HG02798 (cell line): ENCODE measurements at regions not wholly inside any gene's neighbourhood (a gene's known extent, or its start where the extent isn't known, plus 50 kb on each side); places are given as distances from the start of the nearest gene placed in this dataset.

Experiments used
- ATAC-seq: cut with Tn5 transposase; IDR thresholded peaks from one replicate; pipeline ENCODE4 v1.9.1; 2021; ENCODE audit warnings: mild to moderate bottlenecking; ENCODE audit not compliant: unreplicated experiment, poor library complexity

DNA sequence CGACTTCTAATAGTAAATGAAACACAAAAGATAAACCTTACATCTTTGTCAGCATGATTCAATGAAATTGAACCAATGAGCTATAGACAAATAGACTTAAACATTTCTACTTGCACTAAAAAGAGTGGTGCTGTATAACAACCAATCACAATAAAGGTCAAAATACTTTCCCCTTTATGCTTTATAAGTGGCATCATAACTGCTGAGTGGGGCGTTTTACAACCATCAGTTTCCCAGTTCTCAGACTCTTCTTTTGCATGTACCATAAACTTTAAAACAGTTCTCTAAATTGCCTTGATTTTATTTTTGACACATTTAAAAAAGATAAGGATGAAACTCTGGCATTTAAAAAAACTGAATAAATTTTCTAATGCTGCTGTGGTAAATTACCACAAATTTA, 356.2 kb downstream of the NNT start:
- no peak for ATAC-seq

GRCh38 chr5:43947935-43948334, 345.0 kb downstream of the NNT start:
- no peak for ATAC-seq

- ATAC-seq, result no peak
Observed at GRCh38 chr5:43941806-43942205, 338.8 kb downstream of the NNT start.

DNA sequence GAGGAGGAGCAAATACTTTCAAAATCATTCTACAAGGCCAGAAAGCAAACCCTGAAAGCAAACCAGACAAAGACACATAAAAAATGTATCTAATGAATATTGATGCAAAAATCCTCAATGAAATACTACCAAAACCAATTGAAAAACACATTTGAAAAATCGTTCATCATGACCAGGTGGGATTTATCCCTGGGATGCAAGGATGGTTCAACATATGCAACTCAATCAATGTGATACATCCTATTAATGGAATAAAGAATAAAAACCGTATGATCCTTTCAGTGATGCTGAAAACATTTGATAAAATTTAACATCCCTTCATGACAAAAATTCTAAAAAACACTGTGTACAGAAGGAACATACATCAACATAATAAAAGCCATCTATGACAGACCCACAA, 337.6 kb downstream of the NNT start:
- no peak for ATAC-seq

- no peak for ATAC-seq
Observed at GRCh38 chr5:43926923-43927322, 323.9 kb downstream of the NNT start.

GRCh38 chr5:43920422-43920821, 317.4 kb downstream of the NNT start:
- ATAC-seq, result no peak

GRCh38 chr5:43917925-43918324, 314.9 kb downstream of the NNT start:
- no peak for ATAC-seq

DNA sequence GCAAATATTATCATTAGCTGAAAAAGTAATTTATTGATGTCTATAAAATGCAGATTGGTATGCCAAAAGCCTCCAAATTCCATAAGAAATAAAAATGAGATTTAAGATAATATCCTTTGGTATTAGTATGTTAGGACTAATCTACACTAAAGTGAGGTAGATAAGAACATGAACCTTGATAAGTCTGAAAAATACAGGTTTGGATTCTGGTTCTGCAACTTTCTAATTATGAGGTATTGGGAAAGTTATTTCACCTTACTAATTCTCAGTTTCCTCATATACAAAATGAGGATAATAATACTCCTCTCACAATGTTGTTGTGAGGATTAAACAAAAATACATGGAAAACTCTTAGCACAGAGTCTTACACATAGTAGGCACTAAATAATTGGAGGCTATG, 300.1 kb downstream of the NNT start:
- ATAC-seq, result no peak

GRCh38 chr5:43900974-43901373, 298.0 kb downstream of the NNT start:
- no peak for ATAC-seq

GRCh38 chr5:43895876-43896275, 292.9 kb downstream of the NNT start:
- no peak for ATAC-seq

GRCh38 chr5:43893951-43894684, 291.1 kb downstream of the NNT start:
- ATAC-seq, result no peak

GRCh38 chr5:43891112-43891511, 288.1 kb downstream of the NNT start:
- no peak for ATAC-seq

DNA sequence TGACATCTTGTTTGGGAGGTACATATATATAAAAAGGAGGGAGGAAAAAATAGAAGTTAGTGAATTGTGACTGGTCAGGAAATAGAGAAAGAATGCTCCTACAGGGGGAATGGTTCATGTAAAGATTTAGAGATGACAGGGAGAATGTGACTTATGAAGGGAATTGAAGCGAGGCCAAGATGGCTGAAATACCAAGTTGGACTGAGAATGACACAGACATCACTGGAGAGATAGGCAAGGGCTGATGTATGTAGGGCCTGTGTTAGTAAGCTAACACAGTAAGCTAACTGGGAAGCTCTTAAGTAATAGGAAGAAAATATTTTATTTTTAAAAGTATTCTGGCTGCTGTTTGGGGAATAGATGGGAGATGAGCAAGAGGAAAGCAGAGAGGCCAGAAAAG, 286.3 kb downstream of the NNT start:
- ATAC-seq, result no peak

- ATAC-seq, result no peak
Observed at GRCh38 chr5:43875741-43876140, 272.8 kb downstream of the NNT start.

DNA sequence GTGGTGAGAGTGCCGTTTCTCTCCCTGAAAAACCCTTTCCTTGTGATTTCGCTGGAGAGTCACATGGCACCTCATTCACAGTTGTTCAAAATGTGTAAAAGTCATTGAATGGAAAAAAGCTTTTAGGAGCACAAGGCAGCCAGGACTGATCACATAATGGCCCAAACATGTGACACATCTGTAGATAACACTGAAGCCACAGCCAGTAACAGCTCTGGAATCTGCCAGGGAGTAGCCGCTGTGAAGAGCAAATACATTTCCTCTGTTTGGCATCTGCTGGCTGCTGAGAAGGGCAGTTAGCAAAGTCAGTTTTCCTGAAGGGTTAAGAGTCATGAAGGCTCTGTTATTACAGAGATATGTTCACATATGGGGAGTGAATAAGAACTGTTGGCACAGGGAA, 271.8 kb downstream of the NNT start:
- no peak for ATAC-seq

- ATAC-seq, result no peak
Observed at GRCh38 chr5:43873791-43874190, 270.8 kb downstream of the NNT start.

- no peak for ATAC-seq
Observed at GRCh38 chr5:43859309-43859708, 256.3 kb downstream of the NNT start.

- no peak for ATAC-seq
Observed at GRCh38 chr5:43855452-43855851, 252.5 kb downstream of the NNT start.

DNA sequence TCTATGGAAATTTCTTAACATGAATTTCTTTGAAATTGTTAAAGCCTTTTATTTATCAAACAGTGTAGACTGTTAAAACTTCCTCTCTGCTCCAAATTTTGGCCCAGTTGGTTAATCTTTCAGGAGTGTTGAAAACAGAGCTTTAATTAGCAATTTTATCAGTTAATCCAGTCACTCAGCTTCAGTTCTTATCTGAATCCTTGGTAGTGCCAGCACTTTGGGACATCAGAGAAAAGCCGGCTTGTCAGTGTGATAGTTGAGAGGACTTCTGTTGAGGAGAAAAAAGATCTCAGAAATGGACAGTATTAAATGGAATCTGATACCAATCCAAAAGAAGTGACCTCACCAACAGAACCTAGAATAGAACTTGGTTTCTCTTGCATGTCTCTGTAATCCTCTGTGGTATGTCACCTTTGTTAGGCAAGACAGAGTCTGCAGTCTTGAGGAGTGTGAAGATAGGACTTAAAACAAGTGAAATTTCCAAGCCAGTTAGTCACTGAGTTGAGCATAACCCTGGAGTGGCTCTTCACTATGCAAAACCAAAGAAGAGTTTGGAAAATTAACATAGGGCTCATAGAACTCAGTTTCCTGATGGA, 251.8 kb downstream of the NNT start:
- ATAC-seq, result no peak

DNA sequence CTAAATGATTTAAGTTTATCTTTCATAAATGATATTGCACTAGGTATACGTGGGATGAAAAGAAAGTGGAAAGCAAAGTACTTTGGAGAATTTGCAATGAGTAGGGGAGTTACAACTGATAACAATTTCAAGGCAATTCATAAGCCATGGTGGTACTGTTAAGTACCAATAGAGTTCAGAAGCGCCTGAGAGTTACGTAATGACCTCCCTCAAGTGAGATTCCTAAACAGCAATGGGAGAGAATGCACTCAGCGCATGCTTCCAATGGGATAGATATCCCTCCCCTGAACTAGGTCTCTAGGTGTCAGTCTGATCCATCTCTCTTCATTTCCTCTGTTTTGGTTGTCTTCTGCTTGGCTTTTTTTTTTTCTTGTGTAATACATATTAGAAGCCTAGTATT, 249.3 kb downstream of the NNT start:
- ATAC-seq, result no peak

GRCh38 chr5:43851741-43852140, 248.8 kb downstream of the NNT start:
- ATAC-seq, result no peak

DNA sequence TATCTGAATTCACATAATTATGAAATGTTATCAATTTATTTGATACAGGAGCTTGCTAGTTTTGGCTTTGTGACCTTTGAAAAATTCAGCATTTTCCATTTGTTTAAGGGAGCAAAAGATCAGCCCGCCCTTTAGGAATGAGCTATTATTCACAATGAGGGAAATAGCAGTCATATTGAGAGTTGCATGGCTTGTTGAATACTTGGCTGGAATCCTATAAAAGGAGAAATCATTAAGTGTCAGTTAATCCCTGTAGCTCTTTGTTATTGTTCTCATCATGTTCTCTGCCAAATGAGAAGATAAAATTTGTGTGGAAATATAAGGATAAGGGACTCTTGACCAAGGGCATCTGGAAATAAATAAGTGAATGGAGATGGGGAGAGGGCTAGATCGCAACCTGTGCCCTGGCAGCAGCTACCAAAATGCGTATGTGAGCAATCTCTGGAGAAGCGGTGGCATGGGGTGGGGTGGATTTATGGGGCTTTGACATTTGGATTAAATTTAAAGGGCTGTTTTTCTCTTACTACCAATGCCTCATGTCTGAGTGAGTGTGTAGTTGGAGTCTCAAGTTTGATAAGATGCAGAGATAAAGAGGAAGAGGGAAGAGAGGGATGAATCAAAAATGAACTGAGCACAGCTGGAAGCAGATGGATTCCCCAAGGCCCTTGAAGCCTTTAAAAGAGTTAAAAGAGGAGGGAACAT, 237.6 kb downstream of the NNT start:
- no peak for ATAC-seq
